ENCODE measurements at regions not wholly inside any gene's neighbourhood (a gene's known extent, or its start where the extent isn't known, plus 50 kb on each side); places are given as distances from the start of the nearest gene placed in this dataset.

DNA sequence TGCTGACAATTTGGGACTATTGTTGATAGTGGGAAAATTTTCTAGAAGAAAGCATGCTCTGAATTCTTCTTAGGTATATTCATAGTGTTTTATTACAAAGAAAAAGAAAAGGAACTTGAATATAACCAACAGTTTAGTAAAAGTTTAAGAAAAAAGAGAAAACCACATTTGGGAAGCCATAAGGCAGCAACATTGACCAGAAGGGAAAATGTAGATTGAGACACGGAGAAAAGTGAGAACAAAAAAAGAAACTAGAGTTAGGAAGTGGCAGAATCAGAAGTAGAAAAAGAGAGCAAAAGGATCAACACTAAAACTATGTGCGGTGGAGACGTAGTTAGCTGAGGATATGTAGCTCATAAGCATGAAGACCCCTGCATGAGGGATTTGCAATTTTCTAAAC, 1398.2 kb downstream of the LRRC4C start:
- TF ChIP-seq, protein P1, sequence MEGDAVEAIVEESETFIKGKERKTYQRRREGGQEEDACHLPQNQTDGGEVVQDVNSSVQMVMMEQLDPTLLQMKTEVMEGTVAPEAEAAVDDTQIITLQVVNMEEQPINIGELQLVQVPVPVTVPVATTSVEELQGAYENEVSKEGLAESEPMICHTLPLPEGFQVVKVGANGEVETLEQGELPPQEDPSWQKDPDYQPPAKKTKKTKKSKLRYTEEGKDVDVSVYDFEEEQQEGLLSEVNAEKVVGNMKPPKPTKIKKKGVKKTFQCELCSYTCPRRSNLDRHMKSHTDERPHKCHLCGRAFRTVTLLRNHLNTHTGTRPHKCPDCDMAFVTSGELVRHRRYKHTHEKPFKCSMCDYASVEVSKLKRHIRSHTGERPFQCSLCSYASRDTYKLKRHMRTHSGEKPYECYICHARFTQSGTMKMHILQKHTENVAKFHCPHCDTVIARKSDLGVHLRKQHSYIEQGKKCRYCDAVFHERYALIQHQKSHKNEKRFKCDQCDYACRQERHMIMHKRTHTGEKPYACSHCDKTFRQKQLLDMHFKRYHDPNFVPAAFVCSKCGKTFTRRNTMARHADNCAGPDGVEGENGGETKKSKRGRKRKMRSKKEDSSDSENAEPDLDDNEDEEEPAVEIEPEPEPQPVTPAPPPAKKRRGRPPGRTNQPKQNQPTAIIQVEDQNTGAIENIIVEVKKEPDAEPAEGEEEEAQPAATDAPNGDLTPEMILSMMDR (IDR thresholded peaks at IDR 0.05), result no peak
- TF ChIP-seq EZH2 (IDR thresholded peaks at IDR 0.05), result no peak
- no peak for TF ChIP-seq EZH2phosphoT487 (IDR thresholded peaks at IDR 0.05)

All from neural progenitor cell (in vitro differentiated cells).